ENCODE measurements at regions not wholly inside any gene's neighbourhood (a gene's known extent, or its start where the extent isn't known, plus 50 kb on each side); places are given as distances from the start of the nearest gene placed in this dataset.

DNA sequence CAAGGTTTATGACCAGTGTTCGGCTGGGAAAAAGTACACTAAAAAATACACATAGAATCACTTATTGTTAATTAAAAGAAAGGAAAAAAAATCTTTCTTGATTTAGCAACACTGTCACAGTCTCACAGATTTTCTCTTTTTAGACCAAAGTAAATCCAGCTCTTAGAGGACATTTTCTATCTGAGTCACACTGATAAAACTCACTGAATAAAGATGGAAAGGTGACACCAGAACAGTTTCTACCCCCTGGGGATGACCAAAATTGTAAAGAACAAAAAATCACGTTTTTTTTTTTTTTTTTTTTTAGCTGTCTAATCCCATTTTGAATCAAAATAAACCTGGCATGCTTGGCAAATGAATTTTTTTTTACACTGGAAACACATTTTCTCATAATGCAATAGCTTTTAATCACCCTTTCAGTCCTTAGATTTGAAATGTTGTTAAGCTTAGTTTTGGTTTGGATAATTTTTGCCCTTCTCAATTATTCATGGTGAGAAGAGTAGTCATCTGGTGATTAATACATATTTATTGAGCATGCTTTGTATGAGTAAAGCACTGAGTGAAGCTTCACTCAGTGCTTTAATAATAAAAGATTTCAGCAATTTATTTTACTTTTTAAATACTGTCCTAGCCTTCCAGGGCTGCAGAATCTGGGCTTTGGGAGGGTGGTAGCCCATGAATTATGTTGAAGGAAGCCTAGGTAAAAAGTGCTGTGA, 886.3 kb downstream of the SLC4A3 start:
- TF ChIP-seq MZF1 (tag by site-specific recombination; IDR thresholded peaks at IDR 0.05; ENCODE audit: borderline replicate concordance) (no peak), ZNF707 (tag by site-specific recombination; IDR thresholded peaks at IDR 0.05) (no peak), ZNF10 (tag by site-specific recombination; IDR thresholded peaks at IDR 0.05) (no peak), ZNF837 (tag by site-specific recombination; IDR thresholded peaks at IDR 0.05) (no peak), KLF10 (tag by site-specific recombination; IDR thresholded peaks at IDR 0.05) (no peak), ZNF544 (tag by site-specific recombination; IDR thresholded peaks at IDR 0.05) (no peak), ZNF302 (tag by site-specific recombination; IDR thresholded peaks at IDR 0.05; ENCODE audit: low read depth) (no peak)
- TF ChIP-seq, protein P1, sequence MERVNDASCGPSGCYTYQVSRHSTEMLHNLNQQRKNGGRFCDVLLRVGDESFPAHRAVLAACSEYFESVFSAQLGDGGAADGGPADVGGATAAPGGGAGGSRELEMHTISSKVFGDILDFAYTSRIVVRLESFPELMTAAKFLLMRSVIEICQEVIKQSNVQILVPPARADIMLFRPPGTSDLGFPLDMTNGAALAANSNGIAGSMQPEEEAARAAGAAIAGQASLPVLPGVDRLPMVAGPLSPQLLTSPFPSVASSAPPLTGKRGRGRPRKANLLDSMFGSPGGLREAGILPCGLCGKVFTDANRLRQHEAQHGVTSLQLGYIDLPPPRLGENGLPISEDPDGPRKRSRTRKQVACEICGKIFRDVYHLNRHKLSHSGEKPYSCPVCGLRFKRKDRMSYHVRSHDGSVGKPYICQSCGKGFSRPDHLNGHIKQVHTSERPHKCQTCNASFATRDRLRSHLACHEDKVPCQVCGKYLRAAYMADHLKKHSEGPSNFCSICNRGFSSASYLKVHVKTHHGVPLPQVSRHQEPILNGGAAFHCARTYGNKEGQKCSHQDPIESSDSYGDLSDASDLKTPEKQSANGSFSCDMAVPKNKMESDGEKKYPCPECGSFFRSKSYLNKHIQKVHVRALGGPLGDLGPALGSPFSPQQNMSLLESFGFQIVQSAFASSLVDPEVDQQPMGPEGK (tag by site-specific recombination; IDR thresholded peaks at IDR 0.05) = no peak
- TF ChIP-seq, protein P2, sequence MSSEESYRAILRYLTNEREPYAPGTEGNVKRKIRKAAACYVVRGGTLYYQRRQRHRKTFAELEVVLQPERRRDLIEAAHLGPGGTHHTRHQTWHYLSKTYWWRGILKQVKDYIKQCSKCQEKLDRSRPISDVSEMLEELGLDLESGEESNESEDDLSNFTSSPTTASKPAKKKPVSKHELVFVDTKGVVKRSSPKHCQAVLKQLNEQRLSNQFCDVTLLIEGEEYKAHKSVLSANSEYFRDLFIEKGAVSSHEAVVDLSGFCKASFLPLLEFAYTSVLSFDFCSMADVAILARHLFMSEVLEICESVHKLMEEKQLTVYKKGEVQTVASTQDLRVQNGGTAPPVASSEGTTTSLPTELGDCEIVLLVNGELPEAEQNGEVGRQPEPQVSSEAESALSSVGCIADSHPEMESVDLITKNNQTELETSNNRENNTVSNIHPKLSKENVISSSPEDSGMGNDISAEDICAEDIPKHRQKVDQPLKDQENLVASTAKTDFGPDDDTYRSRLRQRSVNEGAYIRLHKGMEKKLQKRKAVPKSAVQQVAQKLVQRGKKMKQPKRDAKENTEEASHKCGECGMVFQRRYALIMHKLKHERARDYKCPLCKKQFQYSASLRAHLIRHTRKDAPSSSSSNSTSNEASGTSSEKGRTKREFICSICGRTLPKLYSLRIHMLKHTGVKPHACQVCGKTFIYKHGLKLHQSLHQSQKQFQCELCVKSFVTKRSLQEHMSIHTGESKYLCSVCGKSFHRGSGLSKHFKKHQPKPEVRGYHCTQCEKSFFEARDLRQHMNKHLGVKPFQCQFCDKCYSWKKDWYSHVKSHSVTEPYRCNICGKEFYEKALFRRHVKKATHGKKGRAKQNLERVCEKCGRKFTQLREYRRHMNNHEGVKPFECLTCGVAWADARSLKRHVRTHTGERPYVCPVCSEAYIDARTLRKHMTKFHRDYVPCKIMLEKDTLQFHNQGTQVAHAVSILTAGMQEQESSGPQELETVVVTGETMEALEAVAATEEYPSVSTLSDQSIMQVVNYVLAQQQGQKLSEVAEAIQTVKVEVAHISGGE (tag by site-specific recombination; conservative IDR thresholded peaks at IDR 0.05; ENCODE audit: low read depth) = no peak
- Histone ChIP-seq H3K36me3 (ENCODE audit: control insufficient read depth in 2 of 2, insufficient read depth in 1 of 2, low read length in 2 of 2) (no peaks in the 10 kb centered on the region), H3K4me1 (ENCODE audit: control insufficient read depth, insufficient read depth, low read length) (no peaks in the 10 kb centered on the region), H3K4me3 (ENCODE audit: low read depth, low read length) (no peak overlapping the region), H3K27ac (ENCODE audit: extremely low read depth, low read depth, low read length) (no peak overlapping the region), H3K9me3 (ENCODE audit: control insufficient read depth, insufficient read depth, low read depth, low read length) (no peaks in the 10 kb centered on the region)
- POLR2A ChIA-PET = interaction anchor here (0.7 kb wide), 1 partner anchor 454 kb away, joined by 6 read pairs; no protein-coding TSS in a partner anchor
- CTCF ChIA-PET = interaction anchor here (0.6 kb wide), 2 partner anchors 359 to 975 kb away, joined by 3 to 4 read pairs; no protein-coding TSS in a partner anchor

DNA sequence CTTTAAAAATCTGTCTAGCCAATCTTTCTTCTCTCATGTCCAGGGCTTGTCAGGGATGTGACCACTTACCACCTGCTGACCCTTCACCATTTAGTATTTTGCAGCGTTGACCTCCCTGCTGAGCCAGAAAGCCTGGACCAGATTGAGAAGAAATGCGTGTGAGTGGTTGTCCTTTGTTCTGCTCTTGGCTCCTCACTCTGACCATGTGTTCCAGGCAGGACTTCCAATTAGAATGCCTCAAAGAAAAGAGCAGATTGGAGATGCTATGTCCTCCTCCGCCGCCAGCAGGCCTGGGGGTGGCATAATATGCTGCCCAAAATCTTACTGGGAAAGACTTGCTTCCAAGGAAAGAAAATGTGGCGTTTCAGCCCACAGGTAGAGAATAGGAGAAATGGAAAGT, 894.1 kb downstream of the SLC4A3 start:
- TF ChIP-seq, protein P3, sequence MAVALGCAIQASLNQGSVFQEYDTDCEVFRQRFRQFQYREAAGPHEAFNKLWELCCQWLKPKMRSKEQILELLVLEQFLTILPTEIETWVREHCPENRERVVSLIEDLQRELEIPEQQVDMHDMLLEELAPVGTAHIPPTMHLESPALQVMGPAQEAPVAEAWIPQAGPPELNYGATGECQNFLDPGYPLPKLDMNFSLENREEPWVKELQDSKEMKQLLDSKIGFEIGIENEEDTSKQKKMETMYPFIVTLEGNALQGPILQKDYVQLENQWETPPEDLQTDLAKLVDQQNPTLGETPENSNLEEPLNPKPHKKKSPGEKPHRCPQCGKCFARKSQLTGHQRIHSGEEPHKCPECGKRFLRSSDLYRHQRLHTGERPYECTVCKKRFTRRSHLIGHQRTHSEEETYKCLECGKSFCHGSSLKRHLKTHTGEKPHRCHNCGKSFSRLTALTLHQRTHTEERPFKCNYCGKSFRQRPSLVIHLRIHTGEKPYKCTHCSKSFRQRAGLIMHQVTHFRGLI (tag by site-specific recombination; IDR thresholded peaks at IDR 0.05) = no peak
- TF ChIP-seq ZNF211 (tag by site-specific recombination; IDR thresholded peaks at IDR 0.05; ENCODE audit: low read depth) = no peak
- TF ChIP-seq ZNF555 (tag by site-specific recombination; conservative IDR thresholded peaks at IDR 0.05) = no peak
- no peak for TF ChIP-seq KLF16 (tag by site-specific recombination; IDR thresholded peaks at IDR 0.05)
- no peak for TF ChIP-seq ZNF112 (tag by site-specific recombination; IDR thresholded peaks at IDR 0.05)
- TF ChIP-seq ZNF777 (tag by site-specific recombination; IDR thresholded peaks at IDR 0.05; ENCODE audit: borderline replicate concordance) = no peak
- ChIA-PET POLR2A (no interaction called here), CTCF (interaction anchor here (0.5 kb wide), 1 partner anchor 470 kb away, joined by 3 read pairs; no protein-coding TSS in a partner anchor)

More for the DNA sequence above, 894.1 kb downstream of the SLC4A3 start:
- H3K4me1 ChIP-seq (ENCODE audit: control insufficient read depth, insufficient read depth, low read length) = no peaks in the 10 kb centered on the region
- no peaks in the 10 kb centered on the region for H3K36me3 ChIP-seq (ENCODE audit: control insufficient read depth in 2 of 2, insufficient read depth in 1 of 2, low read length in 2 of 2)
- no peaks in the 10 kb centered on the region for H3K9me3 ChIP-seq (ENCODE audit: control insufficient read depth, insufficient read depth, low read depth, low read length)
- H3K27ac ChIP-seq (ENCODE audit: extremely low read depth, low read depth, low read length) = no peak overlapping the region
- H3K4me3 ChIP-seq (ENCODE audit: low read depth, low read length) = no peak overlapping the region
